ENCODE measurements at regions not wholly inside any gene's neighbourhood (a gene's known extent, or its start where the extent isn't known, plus 50 kb on each side); places are given as distances from the start of the nearest gene placed in this dataset.

DNA sequence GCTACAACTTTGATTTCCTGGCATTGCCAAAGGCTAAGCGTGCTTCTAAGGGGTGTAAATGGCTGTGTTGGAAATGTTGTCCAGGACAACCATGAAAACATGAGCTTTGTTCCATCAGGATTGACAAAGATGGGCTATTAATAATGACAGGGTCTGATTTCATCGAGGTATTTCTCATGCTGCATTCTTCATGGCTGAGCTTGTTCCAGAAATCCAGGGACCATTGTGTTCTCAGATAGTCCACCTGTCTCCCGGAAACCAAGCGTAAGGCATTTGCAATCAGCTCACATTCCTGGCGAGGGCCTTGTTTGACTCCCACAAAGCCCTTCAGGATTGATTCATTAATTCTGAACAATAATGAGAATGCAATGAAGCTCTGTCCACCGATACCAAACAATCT is 111.3 kb downstream of the CD47 start:
- FAIRE-seq = no peak
- no peak for DNase-seq (ENCODE audit: insufficient read length)
- no peak for TF ChIP-seq POLR2A (IDR thresholded peaks at IDR 0.05; ENCODE audit: low read depth, low read length)
- TF ChIP-seq POLR2AphosphoS5 (IDR thresholded peaks at IDR 0.05; ENCODE audit: low read depth, low read length) = no peak
- TF ChIP-seq TAF1 (IDR thresholded peaks at IDR 0.05; ENCODE audit: borderline replicate concordance, low read depth, low read length) = no peak

- no peak for DNase-seq (ENCODE audit: insufficient read length)
- FAIRE-seq = no peak
These were observed 112.4 kb downstream of the CD47 start for GRCh38 chr3:107978131-107979055.

GRCh38 chr3:107977221-107978130 is 113.4 kb downstream of the CD47 start:
- DNase-seq (ENCODE audit: insufficient read length) (no peak), FAIRE-seq (no peak)
- no peak for TF ChIP-seq TAF1 (IDR thresholded peaks at IDR 0.05; ENCODE audit: borderline replicate concordance, low read depth, low read length)
- no peak for TF ChIP-seq POLR2A (IDR thresholded peaks at IDR 0.05; ENCODE audit: low read depth, low read length)
- TF ChIP-seq POLR2AphosphoS5 (IDR thresholded peaks at IDR 0.05; ENCODE audit: low read depth, low read length) = no peak

More at GRCh38 chr3:107978131-107979055, 112.4 kb downstream of the CD47 start:
- TF ChIP-seq TAF1 (IDR thresholded peaks at IDR 0.05; ENCODE audit: borderline replicate concordance, low read depth, low read length) (no peak), POLR2A (IDR thresholded peaks at IDR 0.05; ENCODE audit: low read depth, low read length) (no peak), POLR2AphosphoS5 (IDR thresholded peaks at IDR 0.05; ENCODE audit: low read depth, low read length) (no peak)

- FAIRE-seq (no peak), DNase-seq (ENCODE audit: insufficient read length) (no peak)
- TF ChIP-seq POLR2A (IDR thresholded peaks at IDR 0.05; ENCODE audit: low read depth, low read length) = no peak
These were observed 114.5 kb downstream of the CD47 start for GRCh38 chr3:107976202-107976800.

- no peak for FAIRE-seq
- DNase-seq (ENCODE audit: insufficient read length) = no peak
- no peak for TF ChIP-seq POLR2A (IDR thresholded peaks at IDR 0.05; ENCODE audit: low read depth, low read length)
- TF ChIP-seq POLR2AphosphoS5 (IDR thresholded peaks at IDR 0.05; ENCODE audit: low read depth, low read length) = no peak
- TF ChIP-seq TAF1 (IDR thresholded peaks at IDR 0.05; ENCODE audit: borderline replicate concordance, low read depth, low read length) = no peak
These were observed 115.2 kb downstream of the CD47 start for GRCh38 chr3:107975529-107976201.

GRCh38 chr3:107973961-107974360 is 116.9 kb downstream of the CD47 start:
- FAIRE-seq = no peak
- TF ChIP-seq POLR2AphosphoS5 (IDR thresholded peaks at IDR 0.05; ENCODE audit: low read depth, low read length) = no peak
- TF ChIP-seq TAF1 (IDR thresholded peaks at IDR 0.05; ENCODE audit: borderline replicate concordance, low read depth, low read length) = no peak
- no peak for TF ChIP-seq POLR2A (IDR thresholded peaks at IDR 0.05; ENCODE audit: low read depth, low read length)
- DNase-seq (ENCODE audit: insufficient read length) = no peak

DNA sequence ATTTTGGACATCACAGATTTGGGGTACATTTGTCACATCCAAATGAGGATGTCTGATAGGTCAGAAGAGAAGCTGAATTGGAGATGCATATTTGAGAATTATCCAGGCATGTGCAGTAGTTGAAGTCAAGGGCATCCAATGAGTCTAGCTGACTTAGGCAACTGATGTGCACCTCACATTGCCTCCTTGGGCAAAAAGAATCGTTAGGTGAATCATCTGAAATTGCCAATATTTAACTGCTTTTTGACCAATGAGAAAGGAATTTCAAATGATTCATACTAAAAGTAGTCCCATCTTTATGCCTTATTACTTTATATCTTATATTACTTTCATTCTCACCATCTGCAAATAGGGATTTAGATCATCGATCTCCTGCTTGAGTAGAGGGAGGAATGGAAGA is 117.7 kb downstream of the CD47 start:
- DNase-seq (ENCODE audit: insufficient read length) (no peak), FAIRE-seq (peak; percentile 61)
- TF ChIP-seq POLR2AphosphoS5 (IDR thresholded peaks at IDR 0.05; ENCODE audit: low read depth, low read length) = no peak
- TF ChIP-seq POLR2A (IDR thresholded peaks at IDR 0.05; ENCODE audit: low read depth, low read length) = no peak
- no peak for TF ChIP-seq TAF1 (IDR thresholded peaks at IDR 0.05; ENCODE audit: borderline replicate concordance, low read depth, low read length)

- FAIRE-seq = no peak
- DNase-seq (ENCODE audit: insufficient read length) = no peak
These were observed 119.7 kb downstream of the CD47 start for GRCh38 chr3:107970993-107971580.

GRCh38 chr3:107969994-107970819 is 120.6 kb downstream of the CD47 start:
- FAIRE-seq (no peak), DNase-seq (ENCODE audit: insufficient read length) (no peak)
- TF ChIP-seq POLR2AphosphoS5 (IDR thresholded peaks at IDR 0.05; ENCODE audit: low read depth, low read length) = no peak
- no peak for TF ChIP-seq TAF1 (IDR thresholded peaks at IDR 0.05; ENCODE audit: borderline replicate concordance, low read depth, low read length)
- TF ChIP-seq POLR2A (IDR thresholded peaks at IDR 0.05; ENCODE audit: low read depth, low read length) = no peak

More at GRCh38 chr3:107970993-107971580, 119.7 kb downstream of the CD47 start:
- TF ChIP-seq TAF1 (IDR thresholded peaks at IDR 0.05; ENCODE audit: borderline replicate concordance, low read depth, low read length) = no peak
- TF ChIP-seq POLR2AphosphoS5 (IDR thresholded peaks at IDR 0.05; ENCODE audit: low read depth, low read length) = no peak
- no peak for TF ChIP-seq POLR2A (IDR thresholded peaks at IDR 0.05; ENCODE audit: low read depth, low read length)

DNA sequence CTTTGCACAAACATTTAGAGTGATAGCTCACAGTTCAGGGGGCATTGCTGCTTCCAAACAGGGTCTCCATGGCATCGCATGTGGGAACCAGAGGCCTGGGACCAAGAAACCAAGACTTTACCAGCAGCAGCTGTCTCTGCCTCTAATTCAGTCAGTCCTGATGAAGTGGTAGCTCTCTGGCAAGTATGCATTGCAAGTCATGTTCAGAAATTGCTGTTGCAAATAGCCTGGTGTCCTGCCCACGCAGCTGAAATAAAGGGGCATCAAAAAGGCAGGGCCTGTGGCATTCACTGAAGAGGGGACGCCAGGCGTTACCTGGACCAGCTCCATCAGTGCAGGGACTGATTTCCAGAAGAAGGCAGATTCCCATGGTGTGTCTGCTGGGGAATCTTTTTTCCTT is 121.3 kb downstream of the CD47 start:
- TF ChIP-seq POLR2A (IDR thresholded peaks at IDR 0.05; ENCODE audit: low read depth, low read length) = no peak
- TF ChIP-seq TAF1 (IDR thresholded peaks at IDR 0.05; ENCODE audit: borderline replicate concordance, low read depth, low read length) = no peak
- no peak for TF ChIP-seq POLR2AphosphoS5 (IDR thresholded peaks at IDR 0.05; ENCODE audit: low read depth, low read length)
- no peak for FAIRE-seq

More for the DNA sequence above, 121.3 kb downstream of the CD47 start:
- no peak for DNase-seq (ENCODE audit: insufficient read length)
